GM20000 (cell line): ENCODE measurements at regions not wholly inside any gene's neighbourhood (a gene's known extent, or its start where the extent isn't known, plus 50 kb on each side); places are given as distances from the start of the nearest gene placed in this dataset.

Source experiments
- DNase-seq: peaks from one replicate; pipeline ENCODE4 v3.0.0; 2012; ENCODE audit warnings: low spot score
- CTCF ChIP-seq: IDR thresholded peaks from 2 replicates; pipeline ENCODE4 v1.5.1; 2012; ENCODE audit warnings: mild to moderate bottlenecking, control low read depth; ENCODE audit errors: extremely low read depth, missing control alignments

DNA sequence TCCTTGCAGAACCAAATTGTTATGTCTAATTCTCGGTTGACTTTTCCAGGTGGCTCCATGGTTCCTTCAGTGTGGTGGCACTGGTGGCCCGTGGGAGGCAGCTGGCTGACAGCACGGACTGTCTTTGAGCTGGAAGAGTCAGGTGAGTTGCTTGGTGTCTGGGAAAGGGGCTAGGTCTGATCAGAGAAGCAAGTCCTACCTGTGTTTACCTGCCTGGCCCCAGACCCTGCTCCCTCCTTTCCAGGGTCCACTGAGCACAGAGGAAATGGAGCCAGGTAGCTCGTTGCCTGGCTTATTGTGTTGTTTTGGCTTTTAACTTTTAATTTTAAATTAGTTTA, 111.8 kb downstream of the BANF2 start:
- no peak for DNase-seq
- TF ChIP-seq CTCF, result no peak

- DNase-seq, result no peak
- no peak for TF ChIP-seq CTCF
Measured at GRCh38 chr20:17810847-17811627, 111.3 kb downstream of the BANF2 start.

GRCh38 chr20:17810062-17810631, 110.4 kb downstream of the BANF2 start:
- no peak for TF ChIP-seq CTCF
- no peak for DNase-seq

DNA sequence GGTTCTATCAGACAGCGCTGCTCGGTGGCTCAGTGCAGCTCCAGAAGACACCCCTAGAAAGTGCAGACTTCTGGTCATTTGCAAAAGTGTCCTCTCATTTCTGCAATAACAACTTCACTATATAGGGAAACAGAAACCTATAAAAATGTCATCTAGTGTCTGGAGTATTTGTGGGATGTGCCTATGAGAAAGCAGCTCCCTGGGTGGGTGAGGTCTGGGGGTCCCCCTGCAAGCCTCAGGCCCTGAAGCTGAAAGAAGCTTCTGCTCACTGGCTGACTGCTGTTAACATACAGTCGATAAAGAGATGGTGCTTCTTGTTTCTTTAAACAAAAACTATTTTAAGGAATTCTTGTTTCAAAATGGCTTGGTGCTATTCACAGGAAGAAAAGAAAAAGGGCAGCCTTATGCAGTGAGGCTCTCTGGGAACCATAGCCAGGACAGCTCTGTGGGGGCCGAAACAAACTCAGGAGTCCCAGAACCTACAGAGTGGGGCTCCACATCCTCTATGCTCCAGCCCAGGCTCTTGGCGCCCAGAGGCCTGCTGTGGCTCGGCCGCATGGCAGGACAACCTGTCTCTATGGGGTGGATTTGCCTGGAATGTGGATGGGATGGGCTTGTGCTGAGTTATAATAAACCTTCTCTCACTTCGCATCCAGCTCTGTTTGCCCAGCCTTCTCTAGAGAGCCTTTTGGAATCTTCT, 109.7 kb downstream of the BANF2 start:
- no peak for DNase-seq
- no peak for TF ChIP-seq CTCF

DNA sequence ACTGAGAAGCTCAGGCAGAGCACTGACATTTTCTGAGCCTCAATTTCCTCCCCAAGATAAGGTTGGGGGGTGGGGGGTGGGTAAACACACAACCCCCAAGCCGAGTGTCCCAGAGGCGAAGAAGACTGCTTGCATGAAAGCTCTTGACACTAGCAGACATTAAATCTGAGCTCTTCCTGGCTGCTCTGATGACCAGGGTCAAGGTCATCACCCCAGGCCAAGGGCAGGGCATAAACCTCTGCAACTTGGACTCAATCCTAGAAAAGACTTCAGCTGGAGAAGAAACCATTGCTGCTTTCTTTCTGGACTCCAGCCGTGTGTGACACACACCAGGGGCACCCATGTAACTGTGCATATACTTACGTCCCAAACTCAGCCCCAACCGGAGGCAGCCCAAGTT, 109.0 kb downstream of the BANF2 start:
- no peak for DNase-seq
- TF ChIP-seq CTCF, result no peak

DNA sequence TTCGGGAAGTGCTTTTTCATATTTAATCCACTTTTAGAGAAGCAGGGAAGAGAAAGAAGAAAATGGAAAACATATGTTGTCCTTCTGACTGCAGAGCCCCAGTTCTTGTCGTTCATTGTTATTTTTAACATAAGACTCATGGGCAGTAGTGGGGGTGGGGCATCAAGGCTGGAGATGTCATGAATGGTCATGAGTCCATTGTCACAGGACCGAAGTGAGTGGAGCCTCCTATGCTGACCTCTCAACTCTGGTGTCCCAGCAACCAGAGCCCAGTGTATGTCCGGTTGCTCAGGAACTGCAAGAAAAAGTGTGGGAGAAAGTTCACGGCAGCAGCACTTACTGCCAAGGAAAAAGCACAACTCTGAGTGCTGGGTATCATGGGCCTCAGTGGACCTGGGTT, 108.6 kb downstream of the BANF2 start:
- TF ChIP-seq CTCF, result no peak
- DNase-seq, result no peak

GRCh38 chr20:17807651-17808050, 107.9 kb downstream of the BANF2 start:
- DNase-seq, result no peak
- TF ChIP-seq CTCF, result no peak
